ENCODE measurements at regions not wholly inside any gene's neighbourhood (a gene's known extent, or its start where the extent isn't known, plus 50 kb on each side); places are given as distances from the start of the nearest gene placed in this dataset.

GRCh38 chr13:58889474-58889873, 1257.9 kb downstream of the PCDH17 start:
- Histone ChIP-seq H3K4me1 (ENCODE audit: control insufficient read depth, insufficient read depth, low read length) (no peaks in the 10 kb centered on the region), H3K4me2 (ENCODE audit: control insufficient read depth, insufficient read depth) (no peak overlapping the region), H4K20me1 (ENCODE audit: control insufficient read depth, insufficient read depth) (no peaks in the 10 kb centered on the region), H3K9me3 (replicated peaks; ENCODE audit: control insufficient read depth, insufficient read depth, low read length) (no peaks in the 10 kb centered on the region), H3K79me2 (ENCODE audit: control insufficient read depth, insufficient read depth, low read length) (no peaks in the 10 kb centered on the region), H3K27ac (ENCODE audit: control insufficient read depth, insufficient read depth) (no peak overlapping the region), H3K36me3 (ENCODE audit: control insufficient read depth in 2 of 2, insufficient read depth in 2 of 2, low read length in 1 of 2) (no peaks in the 10 kb centered on the region), H3K27me3 (replicated peaks in 1 of 2; ENCODE audit: control insufficient read depth in 2 of 2, insufficient read depth in 2 of 2, low read length in 1 of 2) (no peaks in the 10 kb centered on the region), H2AFZ (ENCODE audit: control insufficient read depth, low read depth, low read length) (no peak overlapping the region), H3K4me3 (no peak overlapping the region), H3K9ac (ENCODE audit: control insufficient read depth, insufficient read depth, low read length) (no peak overlapping the region)
- ChIA-PET POLR2A (no interaction called here), CTCF (interaction anchor here (1.3 kb wide), 1 partner anchor 66 kb away, joined by 4 read pairs; no protein-coding TSS in a partner anchor), RAD21 (ENCODE audit: unreplicated experiment) (no interaction called here), SMC1A (ENCODE audit: uncharacterized antibody, unreplicated experiment) (interaction anchor here (0.6 to 0.8 kb wide), 3 partner anchors 64 to 1271 kb away, joined by 3 read pairs; no protein-coding TSS in a partner anchor)
- ATAC-seq: no peak
- intact Hi-C loops (cut with micrococcal nuclease; ENCODE audit: unreplicated experiment): no loop called here
- TF ChIP-seq, protein P1, sequence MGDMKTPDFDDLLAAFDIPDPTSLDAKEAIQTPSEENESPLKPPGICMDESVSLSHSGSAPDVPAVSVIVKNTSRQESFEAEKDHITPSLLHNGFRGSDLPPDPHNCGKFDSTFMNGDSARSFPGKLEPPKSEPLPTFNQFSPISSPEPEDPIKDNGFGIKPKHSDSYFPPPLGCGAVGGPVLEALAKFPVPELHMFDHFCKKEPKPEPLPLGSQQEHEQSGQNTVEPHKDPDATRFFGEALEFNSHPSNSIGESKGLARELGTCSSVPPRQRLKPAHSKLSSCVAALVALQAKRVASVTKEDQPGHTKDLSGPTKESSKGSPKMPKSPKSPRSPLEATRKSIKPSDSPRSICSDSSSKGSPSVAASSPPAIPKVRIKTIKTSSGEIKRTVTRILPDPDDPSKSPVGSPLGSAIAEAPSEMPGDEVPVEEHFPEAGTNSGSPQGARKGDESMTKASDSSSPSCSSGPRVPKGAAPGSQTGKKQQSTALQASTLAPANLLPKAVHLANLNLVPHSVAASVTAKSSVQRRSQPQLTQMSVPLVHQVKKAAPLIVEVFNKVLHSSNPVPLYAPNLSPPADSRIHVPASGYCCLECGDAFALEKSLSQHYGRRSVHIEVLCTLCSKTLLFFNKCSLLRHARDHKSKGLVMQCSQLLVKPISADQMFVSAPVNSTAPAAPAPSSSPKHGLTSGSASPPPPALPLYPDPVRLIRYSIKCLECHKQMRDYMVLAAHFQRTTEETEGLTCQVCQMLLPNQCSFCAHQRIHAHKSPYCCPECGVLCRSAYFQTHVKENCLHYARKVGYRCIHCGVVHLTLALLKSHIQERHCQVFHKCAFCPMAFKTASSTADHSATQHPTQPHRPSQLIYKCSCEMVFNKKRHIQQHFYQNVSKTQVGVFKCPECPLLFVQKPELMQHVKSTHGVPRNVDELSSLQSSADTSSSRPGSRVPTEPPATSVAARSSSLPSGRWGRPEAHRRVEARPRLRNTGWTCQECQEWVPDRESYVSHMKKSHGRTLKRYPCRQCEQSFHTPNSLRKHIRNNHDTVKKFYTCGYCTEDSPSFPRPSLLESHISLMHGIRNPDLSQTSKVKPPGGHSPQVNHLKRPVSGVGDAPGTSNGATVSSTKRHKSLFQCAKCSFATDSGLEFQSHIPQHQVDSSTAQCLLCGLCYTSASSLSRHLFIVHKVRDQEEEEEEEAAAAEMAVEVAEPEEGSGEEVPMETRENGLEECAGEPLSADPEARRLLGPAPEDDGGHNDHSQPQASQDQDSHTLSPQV (IDR thresholded peaks at IDR 0.05): no peak
- TF ChIP-seq IRF4 (IDR thresholded peaks at IDR 0.05; ENCODE audit: low read depth, low read length): no peak
- no peak for TF ChIP-seq ZBTB33 (IDR thresholded peaks at IDR 0.05)
- no peak for TF ChIP-seq ATF2 (IDR thresholded peaks at IDR 0.05; ENCODE audit: low read length)
- TF ChIP-seq RAD21 (IDR thresholded peaks at IDR 0.05; ENCODE audit: insufficient read depth, low read depth, low read length): no peak
- no peak for TF ChIP-seq POLR2AphosphoS5 (IDR thresholded peaks at IDR 0.05; ENCODE audit: low read length)
- no peak for TF ChIP-seq GABPA (IDR thresholded peaks at IDR 0.05; ENCODE audit: low read depth)
- TF ChIP-seq NFIC (IDR thresholded peaks at IDR 0.05; ENCODE audit: low read depth, low read length): no peak
- TF ChIP-seq SP1 (IDR thresholded peaks at IDR 0.05; ENCODE audit: low read depth, low read length): no peak
- no peak for TF ChIP-seq PAX5 (IDR thresholded peaks at IDR 0.05; ENCODE audit: borderline replicate concordance, low read depth, low read length)
- no peak for TF ChIP-seq EP300 (IDR thresholded peaks at IDR 0.05; ENCODE audit: borderline replicate concordance in 1 of 2, control insufficient read depth in 1 of 2, low read depth in 2 of 2, low read length in 2 of 2)
- TF ChIP-seq HDAC6 (IDR thresholded peaks at IDR 0.05; ENCODE audit: unreplicated experiment): no peak
- TF ChIP-seq NR2C2 (IDR thresholded peaks at IDR 0.05; ENCODE audit: borderline replicate concordance, control insufficient read depth, insufficient read length, low read depth): no peak
- TF ChIP-seq RAD51 (IDR thresholded peaks at IDR 0.05): no peak
- no peak for TF ChIP-seq TCF3 (IDR thresholded peaks at IDR 0.05; ENCODE audit: borderline replicate concordance, insufficient read depth, low read depth, low read length)
- TF ChIP-seq SMAD1 (IDR thresholded peaks at IDR 0.05; ENCODE audit: low read depth, partially characterized antibody): no peak
- FAIRE-seq: no peak
- in situ Hi-C loops (cut with MboI): no loop called here
- WGBS (ENCODE audit: insufficient coverage, insufficient replicate concordance, low lambda C conversion rate, missing lambda C conversion rate): 33% methylated on average over 1 of the region's 1 CpG
- no TSS peak for BruUV-seq (replicated peaks)
- DNase-seq (ENCODE audit: low read depth, low spot score): no peak
